ENCODE measurements at regions not wholly inside any gene's neighbourhood (a gene's known extent, or its start where the extent isn't known, plus 50 kb on each side); places are given as distances from the start of the nearest gene placed in this dataset.

DNA sequence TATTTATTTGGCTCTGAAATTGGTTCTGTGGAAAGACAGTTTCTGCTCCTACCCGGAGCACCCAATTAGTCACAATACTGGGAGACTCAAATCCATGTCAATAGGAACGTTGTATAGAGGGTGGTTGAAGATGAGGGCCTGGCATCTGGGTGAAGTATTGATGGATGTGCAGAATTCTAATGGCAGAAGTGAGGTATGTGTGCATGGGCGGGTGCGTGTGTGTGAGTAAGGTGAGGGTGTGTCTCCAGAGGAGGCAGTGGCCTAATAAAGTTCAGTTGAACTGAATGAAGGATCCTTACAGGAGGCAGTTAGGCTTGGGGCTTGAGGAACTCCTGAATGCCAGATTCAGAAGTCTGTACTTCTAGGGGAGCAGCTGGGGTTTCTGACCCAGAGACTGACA, 71.8 kb upstream of the B3GAT1 start:
- Histone ChIP-seq H3K27ac (ENCODE audit: extremely low read depth, low read depth, low read length) (no peak overlapping the region), H3K9me3 (ENCODE audit: control insufficient read depth, insufficient read depth, low read depth, low read length) (no peaks in the 10 kb centered on the region), H3K36me3 (ENCODE audit: control insufficient read depth in 2 of 2, insufficient read depth in 1 of 2, low read length in 2 of 2) (no peaks in the 10 kb centered on the region), H3K4me3 (ENCODE audit: low read depth, low read length) (no peak overlapping the region), H3K4me1 (ENCODE audit: control insufficient read depth, insufficient read depth, low read length) (no peaks in the 10 kb centered on the region)
- ChIA-PET CTCF (no interaction called here), POLR2A (no interaction called here)
- TF ChIP-seq ZNF596 (tag by site-specific recombination; IDR thresholded peaks at IDR 0.05), result no peak
- no peak for TF ChIP-seq ZNF140 (tag by site-specific recombination; IDR thresholded peaks at IDR 0.05)
- no peak for TF ChIP-seq ZNF146 (tag by site-specific recombination; IDR thresholded peaks at IDR 0.05)

DNA sequence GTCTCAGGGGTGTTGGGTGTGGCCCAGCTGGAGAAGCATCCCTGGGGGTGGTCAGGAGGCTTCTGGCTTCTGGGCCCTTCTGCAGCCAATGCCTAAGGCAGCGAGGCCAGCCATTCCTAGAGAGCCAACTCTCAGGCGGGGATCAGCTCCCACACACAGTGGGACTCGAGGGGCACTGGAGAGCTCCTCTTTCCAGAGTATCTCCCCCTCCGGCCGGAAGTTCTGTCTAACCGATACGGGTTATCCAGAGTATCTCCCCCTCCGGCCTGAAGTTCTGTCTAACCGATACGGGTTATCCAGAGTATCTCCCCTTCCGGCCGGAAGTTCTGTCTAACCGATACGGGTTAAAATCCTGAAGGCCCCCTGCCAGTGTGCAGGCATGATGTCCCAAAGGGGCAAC, 71.2 kb upstream of the B3GAT1 start:
- ChIA-PET POLR2A (no interaction called here), CTCF (no interaction called here)
- Histone ChIP-seq H3K9me3 (ENCODE audit: control insufficient read depth, insufficient read depth, low read depth, low read length) (no peaks in the 10 kb centered on the region), H3K27ac (ENCODE audit: extremely low read depth, low read depth, low read length) (no peak overlapping the region), H3K4me1 (ENCODE audit: control insufficient read depth, insufficient read depth, low read length) (no peaks in the 10 kb centered on the region), H3K4me3 (ENCODE audit: low read depth, low read length) (no peak overlapping the region), H3K36me3 (ENCODE audit: control insufficient read depth in 2 of 2, insufficient read depth in 1 of 2, low read length in 2 of 2) (no peaks in the 10 kb centered on the region)
- TF ChIP-seq, protein P1, sequence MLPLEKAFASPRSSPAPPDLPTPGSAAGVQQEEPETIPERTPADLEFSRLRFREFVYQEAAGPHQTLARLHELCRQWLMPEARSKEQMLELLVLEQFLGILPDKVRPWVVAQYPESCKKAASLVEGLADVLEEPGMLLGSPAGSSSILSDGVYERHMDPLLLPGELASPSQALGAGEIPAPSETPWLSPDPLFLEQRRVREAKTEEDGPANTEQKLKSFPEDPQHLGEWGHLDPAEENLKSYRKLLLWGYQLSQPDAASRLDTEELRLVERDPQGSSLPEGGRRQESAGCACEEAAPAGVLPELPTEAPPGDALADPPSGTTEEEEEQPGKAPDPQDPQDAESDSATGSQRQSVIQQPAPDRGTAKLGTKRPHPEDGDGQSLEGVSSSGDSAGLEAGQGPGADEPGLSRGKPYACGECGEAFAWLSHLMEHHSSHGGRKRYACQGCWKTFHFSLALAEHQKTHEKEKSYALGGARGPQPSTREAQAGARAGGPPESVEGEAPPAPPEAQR (tag by site-specific recombination; IDR thresholded peaks at IDR 0.05), result no peak
- TF ChIP-seq ZNF521 (tag by site-specific recombination; IDR thresholded peaks at IDR 0.05) (no peak), WT1 (tag by site-specific recombination; IDR thresholded peaks at IDR 0.05) (no peak), ZNF561 (tag by site-specific recombination; IDR thresholded peaks at IDR 0.05; ENCODE audit: borderline replicate concordance) (no peak), ZNF610 (tag by site-specific recombination; IDR thresholded peaks at IDR 0.05; ENCODE audit: borderline replicate concordance) (no peak), ZNF76 (tag by site-specific recombination; IDR thresholded peaks at IDR 0.05; ENCODE audit: borderline replicate concordance, low read depth) (no peak), ZNF239 (tag by site-specific recombination; IDR thresholded peaks at IDR 0.05) (no peak), ZSCAN23 (tag by site-specific recombination; IDR thresholded peaks at IDR 0.05) (no peak)
- TF ChIP-seq, protein P2, sequence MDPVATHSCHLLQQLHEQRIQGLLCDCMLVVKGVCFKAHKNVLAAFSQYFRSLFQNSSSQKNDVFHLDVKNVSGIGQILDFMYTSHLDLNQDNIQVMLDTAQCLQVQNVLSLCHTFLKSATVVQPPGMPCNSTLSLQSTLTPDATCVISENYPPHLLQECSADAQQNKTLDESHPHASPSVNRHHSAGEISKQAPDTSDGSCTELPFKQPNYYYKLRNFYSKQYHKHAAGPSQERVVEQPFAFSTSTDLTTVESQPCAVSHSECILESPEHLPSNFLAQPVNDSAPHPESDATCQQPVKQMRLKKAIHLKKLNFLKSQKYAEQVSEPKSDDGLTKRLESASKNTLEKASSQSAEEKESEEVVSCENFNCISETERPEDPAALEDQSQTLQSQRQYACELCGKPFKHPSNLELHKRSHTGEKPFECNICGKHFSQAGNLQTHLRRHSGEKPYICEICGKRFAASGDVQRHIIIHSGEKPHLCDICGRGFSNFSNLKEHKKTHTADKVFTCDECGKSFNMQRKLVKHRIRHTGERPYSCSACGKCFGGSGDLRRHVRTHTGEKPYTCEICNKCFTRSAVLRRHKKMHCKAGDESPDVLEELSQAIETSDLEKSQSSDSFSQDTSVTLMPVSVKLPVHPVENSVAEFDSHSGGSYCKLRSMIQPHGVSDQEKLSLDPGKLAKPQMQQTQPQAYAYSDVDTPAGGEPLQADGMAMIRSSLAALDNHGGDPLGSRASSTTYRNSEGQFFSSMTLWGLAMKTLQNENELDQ (tag by site-specific recombination; IDR thresholded peaks at IDR 0.05; ENCODE audit: low read depth), result no peak
- TF ChIP-seq, protein P3, sequence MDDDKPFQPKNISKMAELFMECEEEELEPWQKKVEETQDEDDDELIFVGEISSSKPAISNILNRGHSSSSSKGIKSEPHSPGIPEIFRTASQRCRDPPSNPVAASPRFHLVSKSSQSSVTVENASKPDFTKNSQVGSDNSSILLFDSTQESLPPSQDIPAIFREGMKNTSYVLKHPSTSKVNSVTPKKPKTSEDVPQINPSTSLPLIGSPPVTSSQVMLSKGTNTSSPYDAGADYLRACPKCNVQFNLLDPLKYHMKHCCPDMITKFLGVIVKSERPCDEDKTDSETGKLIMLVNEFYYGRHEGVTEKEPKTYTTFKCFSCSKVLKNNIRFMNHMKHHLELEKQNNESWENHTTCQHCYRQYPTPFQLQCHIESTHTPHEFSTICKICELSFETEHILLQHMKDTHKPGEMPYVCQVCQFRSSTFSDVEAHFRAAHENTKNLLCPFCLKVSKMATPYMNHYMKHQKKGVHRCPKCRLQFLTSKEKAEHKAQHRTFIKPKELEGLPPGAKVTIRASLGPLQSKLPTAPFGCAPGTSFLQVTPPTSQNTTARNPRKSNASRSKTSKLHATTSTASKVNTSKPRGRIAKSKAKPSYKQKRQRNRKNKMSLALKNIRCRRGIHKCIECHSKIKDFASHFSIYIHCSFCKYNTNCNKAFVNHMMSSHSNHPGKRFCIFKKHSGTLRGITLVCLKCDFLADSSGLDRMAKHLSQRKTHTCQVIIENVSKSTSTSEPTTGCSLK (tag by site-specific recombination; IDR thresholded peaks at IDR 0.05), result no peak

DNA sequence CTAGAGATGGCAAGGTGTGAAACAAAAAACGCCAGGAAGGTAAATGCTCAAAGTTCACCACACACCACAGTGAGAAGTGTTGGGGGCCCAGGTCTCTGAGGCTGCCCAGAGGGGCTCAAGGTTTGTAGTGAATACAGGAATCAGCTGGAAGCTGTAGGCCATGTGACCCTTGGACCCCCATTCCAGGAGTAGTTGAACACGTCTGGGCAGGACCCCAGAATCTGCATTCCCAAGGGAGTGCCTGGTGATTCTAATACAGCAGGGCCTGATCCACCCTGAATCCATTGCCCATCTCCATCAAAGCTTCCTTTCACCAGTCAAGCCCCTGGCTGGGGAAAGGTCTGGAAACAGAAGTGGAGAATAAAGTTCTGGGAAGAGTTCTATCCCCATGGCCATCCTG, 70.8 kb upstream of the B3GAT1 start:
- H3K9me3 ChIP-seq (ENCODE audit: control insufficient read depth, insufficient read depth, low read depth, low read length), result no peaks in the 10 kb centered on the region
- TF ChIP-seq, protein P4, sequence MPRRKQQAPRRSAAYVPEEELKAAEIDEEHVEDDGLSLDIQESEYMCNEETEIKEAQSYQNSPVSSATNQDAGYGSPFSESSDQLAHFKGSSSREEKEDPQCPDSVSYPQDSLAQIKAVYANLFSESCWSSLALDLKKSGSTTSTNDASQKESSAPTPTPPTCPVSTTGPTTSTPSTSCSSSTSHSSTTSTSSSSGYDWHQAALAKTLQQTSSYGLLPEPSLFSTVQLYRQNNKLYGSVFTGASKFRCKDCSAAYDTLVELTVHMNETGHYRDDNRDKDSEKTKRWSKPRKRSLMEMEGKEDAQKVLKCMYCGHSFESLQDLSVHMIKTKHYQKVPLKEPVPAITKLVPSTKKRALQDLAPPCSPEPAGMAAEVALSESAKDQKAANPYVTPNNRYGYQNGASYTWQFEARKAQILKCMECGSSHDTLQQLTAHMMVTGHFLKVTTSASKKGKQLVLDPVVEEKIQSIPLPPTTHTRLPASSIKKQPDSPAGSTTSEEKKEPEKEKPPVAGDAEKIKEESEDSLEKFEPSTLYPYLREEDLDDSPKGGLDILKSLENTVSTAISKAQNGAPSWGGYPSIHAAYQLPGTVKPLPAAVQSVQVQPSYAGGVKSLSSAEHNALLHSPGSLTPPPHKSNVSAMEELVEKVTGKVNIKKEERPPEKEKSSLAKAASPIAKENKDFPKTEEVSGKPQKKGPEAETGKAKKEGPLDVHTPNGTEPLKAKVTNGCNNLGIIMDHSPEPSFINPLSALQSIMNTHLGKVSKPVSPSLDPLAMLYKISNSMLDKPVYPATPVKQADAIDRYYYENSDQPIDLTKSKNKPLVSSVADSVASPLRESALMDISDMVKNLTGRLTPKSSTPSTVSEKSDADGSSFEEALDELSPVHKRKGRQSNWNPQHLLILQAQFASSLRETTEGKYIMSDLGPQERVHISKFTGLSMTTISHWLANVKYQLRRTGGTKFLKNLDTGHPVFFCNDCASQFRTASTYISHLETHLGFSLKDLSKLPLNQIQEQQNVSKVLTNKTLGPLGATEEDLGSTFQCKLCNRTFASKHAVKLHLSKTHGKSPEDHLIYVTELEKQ (tag by site-specific recombination; IDR thresholded peaks at IDR 0.05; ENCODE audit: borderline replicate concordance), result no peak
- no peak for TF ChIP-seq ZNF223 (tag by site-specific recombination; IDR thresholded peaks at IDR 0.05)
- no peak for TF ChIP-seq ZNF138 (tag by site-specific recombination; IDR thresholded peaks at IDR 0.05; ENCODE audit: borderline replicate concordance)
- TF ChIP-seq ZNF626 (tag by site-specific recombination; IDR thresholded peaks at IDR 0.05), result no peak
- TF ChIP-seq ZNF423 (tag by site-specific recombination; IDR thresholded peaks at IDR 0.05), result no peak
- no peak for TF ChIP-seq SALL2 (tag by site-specific recombination; IDR thresholded peaks at IDR 0.05; ENCODE audit: borderline replicate concordance)
- no peak for TF ChIP-seq ZBTB21 (tag by site-specific recombination; IDR thresholded peaks at IDR 0.05)
- H3K36me3 ChIP-seq (ENCODE audit: control insufficient read depth in 2 of 2, insufficient read depth in 1 of 2, low read length in 2 of 2), result no peaks in the 10 kb centered on the region
- H3K4me3 ChIP-seq (ENCODE audit: low read depth, low read length), result no peak overlapping the region
- no peak overlapping the region for H3K27ac ChIP-seq (ENCODE audit: extremely low read depth, low read depth, low read length)
- POLR2A ChIA-PET, result no interaction called here
- CTCF ChIA-PET, result no interaction called here
- no peaks in the 10 kb centered on the region for H3K4me1 ChIP-seq (ENCODE audit: control insufficient read depth, insufficient read depth, low read length)

Data from HEK293 (cell line).